Left lung (tissue), 4 donors: ENCODE measurements at regions not wholly inside any gene's neighbourhood (a gene's known extent, or its start where the extent isn't known, plus 50 kb on each side); places are given as distances from the start of the nearest gene placed in this dataset.

Experiments used
- ATAC-seq: fragments of 200-7000 bp; cut with Tn5 transposase; one replicate; pipeline ENCODE4 v1.9.1; 2020; ENCODE audit warnings: moderate library complexity
- DNase-seq, 4 donors: peaks; one replicate each; pipeline ENCODE4 v3.0.0-alpha.2; 2013 to 2020
- H3K27ac ChIP-seq, 2 donors: fragments of 200-600 bp; sonication (generic) in 1 of 2; one replicate each; pipeline versions ENCODE4 v1.5.0 to v1.8.0; 2020 to 2021
- H3K27me3 ChIP-seq, 2 donors: fragments of 200-600 bp; sonication (generic) in 1 of 2; one replicate each; pipeline versions ENCODE4 v1.5.0 to v1.8.0; 2020 to 2021
- H3K36me3 ChIP-seq, 2 donors: fragments of 200-600 bp; sonication (generic) in 1 of 2; one replicate each; pipeline versions ENCODE4 v1.5.0 to v1.8.0; 2020 to 2021
- H3K4me1 ChIP-seq, 2 donors: fragments of 200-600 bp; one replicate each; pipeline ENCODE4 v1.8.0; 2021
- H3K4me3 ChIP-seq, 2 donors: fragments of 200-600 bp; sonication (generic) in 1 of 2; one replicate each; pipeline versions ENCODE4 v1.5.0 to v1.8.0; 2020 to 2021; ENCODE audit warnings: mild to moderate bottlenecking in 1 of 2
- H3K9me3 ChIP-seq, 2 donors: fragments of 200-600 bp; sonication (generic) in 1 of 2; one replicate each; pipeline versions ENCODE4 v1.5.0 to v1.8.0; 2020 to 2021
- intact Hi-C, 2 donors: fragments of 100-400 bp; cut with DNase I; formaldehyde crosslinking; loops; one replicate each; pipeline versions ENCODE4 v1.11.2 to v1.14.2; 2022
- TF ChIP-seq, protein P1 (sequence below), 2 donors: fragments of 200-600 bp; sonication (generic) in 1 of 2; IDR thresholded peaks; one replicate each; pipeline versions ENCODE4 v1.5.0 to v1.8.0; 2021; ENCODE audit warnings: antibody characterized with exemption in 2 of 2
- donor health status: DM: no; HTN: yes; CAD: no.
- donor health status: DM: no; HTN: no; CAD: no.

DNA sequence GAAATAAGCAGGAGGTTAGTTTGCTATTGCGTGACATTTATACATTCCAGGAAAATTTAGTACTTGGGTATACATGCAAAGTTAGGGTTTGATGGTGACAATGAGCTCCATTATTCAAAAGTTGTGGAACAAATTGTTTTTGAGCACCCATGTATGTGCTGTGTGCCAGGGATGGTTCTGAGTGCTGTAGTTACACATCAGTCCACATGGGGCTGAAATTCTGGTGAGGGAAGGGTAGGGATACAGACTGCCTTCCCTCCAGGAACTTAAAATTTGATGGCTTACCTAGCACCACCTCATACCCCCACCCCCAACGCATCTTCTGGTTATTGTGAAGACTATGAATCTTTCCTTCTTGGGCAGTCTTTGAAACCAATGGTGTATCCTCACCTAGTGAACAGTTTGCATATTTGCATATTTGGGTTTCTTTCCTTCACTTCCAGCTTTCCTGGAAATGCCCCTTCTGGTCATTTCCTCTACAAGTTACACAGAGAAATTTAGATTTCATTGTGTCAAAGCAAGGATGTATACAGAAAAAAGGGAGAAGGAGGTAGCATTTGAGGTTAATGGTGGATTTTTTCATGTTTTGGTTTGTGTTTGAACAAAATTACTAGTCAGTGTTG, 222.0 kb upstream of the IL12A start:
- Histone ChIP-seq H3K9me3 (no peaks in the 10 kb centered on the region), H3K4me1 (peaks cover 10 to 49% of the 10 kb centered on the region in 2 donors), H3K27ac (no peak overlapping the region), H3K36me3 (no peaks in the 10 kb centered on the region), H3K4me3 (peak overlapping the region in 1 of 2 donors; percentile 60), H3K27me3 (peaks cover 0 to 47% of the 10 kb centered on the region in 2 donors)
- TF ChIP-seq, protein P1, sequence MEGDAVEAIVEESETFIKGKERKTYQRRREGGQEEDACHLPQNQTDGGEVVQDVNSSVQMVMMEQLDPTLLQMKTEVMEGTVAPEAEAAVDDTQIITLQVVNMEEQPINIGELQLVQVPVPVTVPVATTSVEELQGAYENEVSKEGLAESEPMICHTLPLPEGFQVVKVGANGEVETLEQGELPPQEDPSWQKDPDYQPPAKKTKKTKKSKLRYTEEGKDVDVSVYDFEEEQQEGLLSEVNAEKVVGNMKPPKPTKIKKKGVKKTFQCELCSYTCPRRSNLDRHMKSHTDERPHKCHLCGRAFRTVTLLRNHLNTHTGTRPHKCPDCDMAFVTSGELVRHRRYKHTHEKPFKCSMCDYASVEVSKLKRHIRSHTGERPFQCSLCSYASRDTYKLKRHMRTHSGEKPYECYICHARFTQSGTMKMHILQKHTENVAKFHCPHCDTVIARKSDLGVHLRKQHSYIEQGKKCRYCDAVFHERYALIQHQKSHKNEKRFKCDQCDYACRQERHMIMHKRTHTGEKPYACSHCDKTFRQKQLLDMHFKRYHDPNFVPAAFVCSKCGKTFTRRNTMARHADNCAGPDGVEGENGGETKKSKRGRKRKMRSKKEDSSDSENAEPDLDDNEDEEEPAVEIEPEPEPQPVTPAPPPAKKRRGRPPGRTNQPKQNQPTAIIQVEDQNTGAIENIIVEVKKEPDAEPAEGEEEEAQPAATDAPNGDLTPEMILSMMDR (IDR thresholded peaks at IDR 0.05) = peak; percentile 19 to 45
- intact Hi-C loops = no loop called here
- DNase-seq = no peak
- ATAC-seq = no peak

DNA sequence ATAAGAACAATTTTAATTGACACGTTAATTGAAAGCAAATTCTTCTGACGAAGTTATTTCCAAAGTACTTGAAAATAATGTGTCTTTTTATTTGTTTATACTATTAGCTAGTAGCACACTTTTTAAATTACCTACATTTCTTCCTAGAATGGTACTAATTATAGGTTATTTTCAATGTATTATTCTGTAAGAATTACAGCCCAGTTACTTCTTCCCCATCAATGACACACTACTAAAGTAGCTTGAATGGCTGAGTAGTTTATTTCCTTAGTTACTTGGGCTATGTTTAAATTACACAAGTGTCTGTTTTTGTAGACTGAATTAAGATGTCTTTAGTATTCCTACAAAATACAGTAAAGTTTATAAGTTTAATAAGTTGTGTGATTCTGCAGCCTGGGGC, 217.6 kb upstream of the IL12A start:
- intact Hi-C loops = no loop called here
- Histone ChIP-seq H3K27ac (no peak overlapping the region), H3K4me1 (peaks cover 2 to 24% of the 10 kb centered on the region in 2 donors), H3K9me3 (no peaks in the 10 kb centered on the region), H3K4me3 (no peak overlapping the region), H3K27me3 (peaks cover 0 to 9% of the 10 kb centered on the region in 2 donors), H3K36me3 (no peaks in the 10 kb centered on the region)
- DNase-seq (no peak), ATAC-seq (no peak)
- TF ChIP-seq, protein P1 (IDR thresholded peaks at IDR 0.05) = no peak

DNA sequence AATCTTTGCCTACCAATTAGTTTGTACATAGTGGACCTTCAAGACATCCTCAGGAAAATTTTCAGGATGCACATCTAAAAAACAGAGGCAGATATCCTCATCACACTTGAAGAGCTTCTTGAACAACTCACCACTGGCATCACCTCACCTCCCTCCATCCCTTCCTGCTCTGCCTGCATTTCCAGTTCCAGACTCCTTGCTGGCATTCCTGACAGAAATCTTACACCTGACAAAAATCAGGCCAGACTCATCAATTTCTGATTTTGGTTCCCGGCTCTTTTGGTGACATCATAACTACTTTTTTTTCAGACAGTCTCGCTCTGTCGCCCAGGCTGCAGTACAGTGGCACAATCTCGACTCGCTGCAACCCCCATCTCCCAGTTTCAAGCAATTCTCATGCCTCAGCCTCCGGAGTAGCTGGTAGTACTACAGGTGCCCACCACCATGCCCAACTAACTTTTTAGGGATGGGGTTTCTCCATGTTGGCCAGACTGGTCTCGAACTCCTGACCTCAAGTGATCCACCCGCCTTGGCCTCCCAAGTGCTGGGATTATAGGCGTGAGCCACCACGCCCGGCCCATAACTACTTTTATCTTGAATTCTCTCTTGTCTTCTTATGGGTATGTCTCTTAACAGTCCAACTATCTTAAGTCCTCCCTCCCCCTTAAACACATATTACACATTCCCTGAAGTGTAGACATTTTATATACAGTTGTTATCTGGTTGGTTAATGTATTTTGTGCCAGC, 216.6 kb upstream of the IL12A start:
- TF ChIP-seq, protein P1 (IDR thresholded peaks at IDR 0.05) = no peak
- DNase-seq (no peak), ATAC-seq (no peak)
- H3K4me3 ChIP-seq = no peak overlapping the region
- no peaks in the 10 kb centered on the region for H3K9me3 ChIP-seq
- intact Hi-C loops = no loop called here
- H3K4me1 ChIP-seq = peaks cover 0 to 14% of the 10 kb centered on the region in 2 donors
- no peak overlapping the region for H3K27ac ChIP-seq
- no peaks in the 10 kb centered on the region for H3K36me3 ChIP-seq
- H3K27me3 ChIP-seq = no peaks in the 10 kb centered on the region

DNA sequence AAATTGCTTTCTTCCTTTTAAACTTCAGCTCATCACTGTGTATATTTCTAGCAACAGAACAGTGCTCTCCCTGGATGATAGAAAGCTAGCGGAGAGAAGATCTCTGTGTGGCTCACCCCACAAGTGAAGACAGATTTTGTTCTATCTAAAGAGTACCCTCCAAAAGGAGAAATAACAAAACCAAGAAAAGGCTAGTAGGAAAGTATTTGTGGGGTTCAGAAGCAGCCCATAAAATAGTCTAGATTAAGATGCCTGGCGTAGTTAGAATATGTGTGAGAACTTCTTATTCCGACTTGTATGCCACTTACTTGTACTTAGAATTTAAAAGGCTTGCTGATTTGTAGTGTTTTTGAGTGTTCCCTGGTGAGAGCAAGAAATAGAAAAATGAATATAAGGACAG, 214.9 kb upstream of the IL12A start:
- Histone ChIP-seq H3K4me1 (peaks cover 0 to 11% of the 10 kb centered on the region in 2 donors), H3K27ac (no peak overlapping the region), H3K4me3 (no peak overlapping the region), H3K9me3 (no peaks in the 10 kb centered on the region), H3K36me3 (no peaks in the 10 kb centered on the region), H3K27me3 (no peaks in the 10 kb centered on the region)
- ATAC-seq (no peak), DNase-seq (no peak)
- intact Hi-C loops = no loop called here
- TF ChIP-seq, protein P1 (IDR thresholded peaks at IDR 0.05) = no peak

DNA sequence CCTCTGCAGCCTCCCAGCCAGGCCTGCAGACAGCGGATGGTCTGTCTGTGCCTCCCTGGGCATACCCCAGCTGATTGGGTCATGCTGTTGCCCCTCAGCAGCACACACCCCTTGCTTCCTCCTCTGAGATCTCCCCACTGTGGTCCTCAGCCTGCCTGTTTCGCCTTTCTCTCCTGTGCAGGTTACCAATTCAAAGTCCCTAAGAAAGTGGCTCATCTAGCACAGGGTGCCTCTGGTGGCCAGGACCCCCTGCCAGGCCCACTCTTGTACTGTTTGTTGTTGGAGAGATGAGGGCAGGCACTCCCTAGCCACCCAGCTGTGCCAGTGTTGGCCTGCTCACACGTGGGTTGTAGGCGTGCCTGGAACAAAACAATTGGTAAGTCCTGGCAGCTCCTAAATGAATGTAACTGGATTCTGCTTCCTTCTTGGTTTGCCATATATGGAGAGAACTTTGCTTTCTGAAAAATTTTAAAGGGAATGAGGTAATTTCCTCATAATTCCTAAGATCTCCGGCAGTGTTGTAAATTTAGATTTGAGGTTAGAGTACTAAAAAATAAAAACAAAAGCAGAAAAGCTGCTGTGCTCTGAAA, 213.2 kb upstream of the IL12A start:
- H3K27ac ChIP-seq = peak overlapping the region in 1 of 2 donors; percentile 3
- no peaks in the 10 kb centered on the region for H3K27me3 ChIP-seq
- ATAC-seq (peak; percentile 71), DNase-seq (no peak)
- no peak overlapping the region for H3K4me3 ChIP-seq
- peaks cover 0 to 11% of the 10 kb centered on the region in 2 donors for H3K4me1 ChIP-seq
- TF ChIP-seq, protein P1 (IDR thresholded peaks at IDR 0.05) = no peak
- H3K36me3 ChIP-seq = no peaks in the 10 kb centered on the region
- intact Hi-C loops = no loop called here
- H3K9me3 ChIP-seq = no peaks in the 10 kb centered on the region
